H9 (cell line): ENCODE measurements at regions not wholly inside any gene's neighbourhood (a gene's known extent, or its start where the extent isn't known, plus 50 kb on each side); places are given as distances from the start of the nearest gene placed in this dataset.

Experiments used
- DNase-seq: peaks from one replicate; pipeline ENCODE4 v3.0.0-alpha.2; 2017
- H2AFZ ChIP-seq: one replicate; pipeline ENCODE4 v1.6.1; 2013; ENCODE audit warnings: mild to moderate bottlenecking, low read length, control low read depth, moderate library complexity
- H2AK5ac ChIP-seq: 2 replicates; pipeline ENCODE4 v1.6.1; 2013; ENCODE audit warnings: low read length, control low read depth, mixed read lengths; ENCODE audit not compliant: insufficient read length
- H2BK120ac ChIP-seq: one replicate; pipeline ENCODE4 v1.6.1; 2013; ENCODE audit warnings: low read depth, mild to moderate bottlenecking, low read length, control low read depth, inconsistent platforms; ENCODE audit not compliant: poor library complexity, severe bottlenecking
- H2BK12ac ChIP-seq: 2 replicates; pipeline ENCODE4 v1.6.1; 2013; ENCODE audit warnings: low read length, control low read depth, mixed read lengths, low read depth; ENCODE audit not compliant: insufficient read length
- H2BK15ac ChIP-seq: 2 replicates; pipeline ENCODE4 v1.6.1; 2013; ENCODE audit warnings: low read depth, low read length, control low read depth
- H2BK20ac ChIP-seq: one replicate; pipeline ENCODE4 v1.6.1; 2013; ENCODE audit warnings: low read depth, mild to moderate bottlenecking, low read length, control low read depth, inconsistent platforms; ENCODE audit not compliant: poor library complexity, severe bottlenecking
- H2BK5ac ChIP-seq: 2 replicates; pipeline ENCODE4 v1.6.1; 2013; ENCODE audit warnings: low read length, control low read depth, mixed read lengths; ENCODE audit not compliant: insufficient read length
- H3K14ac ChIP-seq: 2 replicates; pipeline ENCODE4 v1.6.1; 2013; ENCODE audit warnings: low read length, control low read depth; ENCODE audit not compliant: insufficient read depth
- H3K18ac ChIP-seq: 2 replicates; pipeline ENCODE4 v1.6.1; 2013; ENCODE audit warnings: low read depth, mild to moderate bottlenecking, mixed read lengths, low read length, control low read depth; ENCODE audit not compliant: insufficient read length
- H3K23ac ChIP-seq: 2 replicates; pipeline ENCODE4 v1.6.1; 2013; ENCODE audit warnings: low read length, control low read depth, mixed read lengths, low read depth; ENCODE audit not compliant: insufficient read length
- H3K23me2 ChIP-seq: 2 replicates; pipeline ENCODE4 v1.6.1; 2013; ENCODE audit warnings: low read depth, mild to moderate bottlenecking, mixed read lengths, low read length, control low read depth; ENCODE audit not compliant: insufficient read length, poor library complexity, severe bottlenecking
- H3K27ac ChIP-seq: 2 replicates; pipeline ENCODE4 v1.5.1; 2013; ENCODE audit warnings: low read length, control low read depth, mixed read lengths, low read depth; ENCODE audit not compliant: insufficient read length
- H3K27me3 ChIP-seq: 2 replicates; pipeline ENCODE4 v1.6.1; 2013; ENCODE audit warnings: low read length, control low read depth, inconsistent platforms; ENCODE audit not compliant: insufficient read depth
- H3K4ac ChIP-seq: 2 replicates; pipeline ENCODE4 v1.6.1; 2013; ENCODE audit warnings: low read depth, mild to moderate bottlenecking, control low read depth, inconsistent platforms, low read length, moderate library complexity
- H3K4me1 ChIP-seq: 2 replicates; pipeline ENCODE4 v1.6.1; 2013; ENCODE audit warnings: low read length, control low read depth, inconsistent platforms; ENCODE audit not compliant: insufficient read depth
- H3K4me2 ChIP-seq: 2 replicates; pipeline ENCODE4 v1.6.1; 2013; ENCODE audit warnings: low read length, control low read depth, mixed read lengths; ENCODE audit not compliant: insufficient read length, insufficient read depth
- H3K56ac ChIP-seq: 2 replicates; pipeline ENCODE4 v1.6.1; 2013; ENCODE audit warnings: low read depth, mild to moderate bottlenecking, mixed read lengths, low read length, control low read depth; ENCODE audit not compliant: insufficient read length
- H3K79me1 ChIP-seq: 2 replicates; pipeline ENCODE4 v1.6.1; 2013; ENCODE audit warnings: low read depth, mild to moderate bottlenecking, moderate library complexity, low read length, control low read depth, inconsistent platforms; ENCODE audit not compliant: insufficient read depth, poor library complexity, severe bottlenecking
- H3K79me2 ChIP-seq: 2 replicates; pipeline ENCODE4 v1.6.1; 2013; ENCODE audit warnings: low read length, control low read depth, inconsistent platforms; ENCODE audit not compliant: insufficient read depth
- H3K9ac ChIP-seq: 2 replicates; pipeline ENCODE4 v1.6.1; 2013; ENCODE audit warnings: low read length, control low read depth, mixed read lengths; ENCODE audit not compliant: insufficient read length; ENCODE audit errors: extremely low read depth
- H3K9me3 ChIP-seq: one replicate; pipeline ENCODE4 v1.6.1; 2013; ENCODE audit warnings: low read depth, low read length, inconsistent platforms; ENCODE audit not compliant: control insufficient read depth
- H3T11ph ChIP-seq: one replicate; pipeline ENCODE4 v1.6.1; 2013; ENCODE audit warnings: mild to moderate bottlenecking, low read length, control low read depth, inconsistent platforms
- H4K20me1 ChIP-seq: one replicate; pipeline ENCODE4 v1.6.1; 2013; ENCODE audit not compliant: control insufficient read depth, insufficient read length, insufficient read depth
- H4K5ac ChIP-seq: 2 replicates; pipeline ENCODE4 v1.6.1; 2013; ENCODE audit warnings: low read depth, mild to moderate bottlenecking, mixed read lengths, low read length, control low read depth; ENCODE audit not compliant: insufficient read length
- H4K8ac ChIP-seq: replicated peaks from 2 replicates; pipeline ENCODE4 v1.6.1; 2013; ENCODE audit warnings: low read length, control low read depth, mixed read lengths, low read depth; ENCODE audit not compliant: insufficient read length
- H4K91ac ChIP-seq: 2 replicates; pipeline ENCODE4 v1.6.1; 2013; ENCODE audit warnings: low read depth, mild to moderate bottlenecking, moderate library complexity, mixed read lengths, low read length, control low read depth; ENCODE audit not compliant: insufficient read length
- H3K27ac Mint-ChIP-seq, 3 experiments: 2 replicates in 2 of 3; 3 replicates in 1 of 3; pipeline ENCODE4 v1.8.0; 2020 to 2021; ENCODE audit warnings: mixed read lengths in 3 of 3, mild to moderate bottlenecking in 1 of 3, moderate library complexity in 1 of 3
- H3K27me3 Mint-ChIP-seq: 2 replicates; pipeline ENCODE4 v1.8.0; 2021; ENCODE audit warnings: low read depth, mild to moderate bottlenecking, moderate library complexity, mixed read lengths
- H3K36me3 Mint-ChIP-seq, 3 experiments: 2 replicates in 2 of 3; 3 replicates in 1 of 3; pipeline ENCODE4 v1.8.0; 2020 to 2021; ENCODE audit warnings: low read depth in 3 of 3, mixed read lengths in 3 of 3; ENCODE audit not compliant: insufficient read depth in 1 of 3
- H3K4me1 Mint-ChIP-seq, 2 experiments: 2 replicates each; pipeline ENCODE4 v1.8.0; 2020; ENCODE audit warnings: mixed read lengths in 2 of 2
- H3K4me3 Mint-ChIP-seq, 2 experiments: 2 replicates in 1 of 2; 3 replicates in 1 of 2; pipeline ENCODE4 v1.8.0; 2020 to 2021; ENCODE audit warnings: mild to moderate bottlenecking in 2 of 2, mixed read lengths in 2 of 2, moderate library complexity in 1 of 2
- H3K9me3 Mint-ChIP-seq, 2 experiments: 2 replicates in 1 of 2; 3 replicates in 1 of 2; pipeline ENCODE4 v1.8.0; 2020; ENCODE audit warnings: mild to moderate bottlenecking in 2 of 2, mixed read lengths in 2 of 2, moderate library complexity in 1 of 2
- CTCF ChIP-seq: fragments of 200-600 bp; sonication (generic); conservative IDR thresholded peaks from 3 replicates; pipeline ENCODE4 v1.8.0; 2021; ENCODE audit warnings: antibody characterized with exemption, mild to moderate bottlenecking
- WGBS: extraction: QIAGEN DNeasy Blood & Tissue Kit; methylation state at CpG from one replicate; pipeline ENCODE4 v1.1.7; 2013; ENCODE audit warnings: missing lambda C conversion rate, low lambda C conversion rate, mixed read lengths; ENCODE audit not compliant: insufficient read length; ENCODE audit errors: extremely low coverage; 5-methylcytosine and 5-hydroxymethylcytosine counted together

- no peak for TF ChIP-seq CTCF
- H4K8ac ChIP-seq = no peak overlapping the region
- H2AFZ ChIP-seq = no peak overlapping the region
- no peak overlapping the region for H2AK5ac ChIP-seq
- no peaks in the 10 kb centered on the region; the same call in 1 of the 2 replicates for H3K27me3 Mint-ChIP-seq
- no peak overlapping the region for H3K27ac ChIP-seq
- WGBS = no CpG with 5 or more reads among the region's 2 CpGs
- peaks cover under 1 to 2% (median under 1%) of the 10 kb centered on the region in 3 experiments; a peak in 3 of 7 replicates for H3K36me3 Mint-ChIP-seq
- H3K27ac Mint-ChIP-seq = no peak overlapping the region
- peaks cover 1% of the 10 kb centered on the region for H3K9me3 ChIP-seq
- H2BK15ac ChIP-seq = no peak overlapping the region
- no peaks in the 10 kb centered on the region for H3K23me2 ChIP-seq
- H4K5ac ChIP-seq = no peak overlapping the region
- H3K4ac ChIP-seq = no peak overlapping the region
- H3K4me1 Mint-ChIP-seq = no peaks in the 10 kb centered on the region
- no peak overlapping the region for H2BK12ac ChIP-seq
- H3K18ac ChIP-seq = no peak overlapping the region
- no peak overlapping the region for H3K14ac ChIP-seq
- no peaks in the 10 kb centered on the region for H3K79me1 ChIP-seq
- no peak overlapping the region for H3T11ph ChIP-seq
- no peak overlapping the region for H3K56ac ChIP-seq
- no peak for DNase-seq
- no peaks in the 10 kb centered on the region for H3K27me3 ChIP-seq
- peaks cover 6% of the 10 kb centered on the region in 2 experiments for H3K9me3 Mint-ChIP-seq
- no peak overlapping the region for H2BK120ac ChIP-seq
- no peak overlapping the region for H2BK5ac ChIP-seq
- no peak overlapping the region for H3K4me2 ChIP-seq
- H4K91ac ChIP-seq = no peak overlapping the region
- H4K20me1 ChIP-seq = no peaks in the 10 kb centered on the region
- no peak overlapping the region for H2BK20ac ChIP-seq
- no peak overlapping the region for H3K23ac ChIP-seq
- no peaks in the 10 kb centered on the region for H3K4me1 ChIP-seq
- no peaks in the 10 kb centered on the region for H3K79me2 ChIP-seq
- no peak overlapping the region for H3K4me3 Mint-ChIP-seq
- no peak overlapping the region for H3K9ac ChIP-seq
Measured at GRCh38 chr7:68125168-68125567, 1128.5 kb downstream of the TYW1 start.
